Activated naive CD4-positive, alpha-beta T cell treated with anti-CD3 and anti-CD28 coated beads for 36 hours (primary cell): ENCODE measurements at regions not wholly inside any gene's neighbourhood (a gene's known extent, or its start where the extent isn't known, plus 50 kb on each side); places are given as distances from the start of the nearest gene placed in this dataset.
"Not testable (repeated sequence)": the region's sequence is repeated elsewhere in the genome, so short reads cannot be mapped to it uniquely, and the experiment has no call there.

Experiments used
- CTCF ChIA-PET: fragments of 350-600 bp; sonication (Branson Sonifier 250); formaldehyde crosslinking; loops from one replicate; lab custom pipeline; 2021; ENCODE audit warnings: antibody characterized with exemption; lab: Charles Lee
- DNase-seq: peaks from one replicate; pipeline ENCODE4 v3.0.0-alpha.2; 2020
- H3K27ac Mint-ChIP-seq: one replicate; pipeline ENCODE4 v1.8.0; 2021; ENCODE audit warnings: mild to moderate bottlenecking, mixed read lengths
- H3K27me3 Mint-ChIP-seq: one replicate; pipeline ENCODE4 v1.8.0; 2021; ENCODE audit warnings: low read depth, mixed read lengths
- H3K36me3 Mint-ChIP-seq: one replicate; pipeline ENCODE4 v1.8.0; 2021; ENCODE audit warnings: low read depth, mixed read lengths
- H3K4me1 Mint-ChIP-seq: one replicate; pipeline ENCODE4 v1.8.0; 2021; ENCODE audit warnings: low read depth, mixed read lengths
- H3K4me3 Mint-ChIP-seq: one replicate; pipeline ENCODE4 v1.8.0; 2021; ENCODE audit warnings: mild to moderate bottlenecking, moderate library complexity, mixed read lengths
- H3K9me3 Mint-ChIP-seq: one replicate; pipeline ENCODE4 v1.8.0; 2021; ENCODE audit warnings: mixed read lengths
- intact Hi-C: fragments of 100-400 bp; cut with micrococcal nuclease; formaldehyde crosslinking; loops from one replicate; pipeline ENCODE4 v1.15.1; 2023

DNA sequence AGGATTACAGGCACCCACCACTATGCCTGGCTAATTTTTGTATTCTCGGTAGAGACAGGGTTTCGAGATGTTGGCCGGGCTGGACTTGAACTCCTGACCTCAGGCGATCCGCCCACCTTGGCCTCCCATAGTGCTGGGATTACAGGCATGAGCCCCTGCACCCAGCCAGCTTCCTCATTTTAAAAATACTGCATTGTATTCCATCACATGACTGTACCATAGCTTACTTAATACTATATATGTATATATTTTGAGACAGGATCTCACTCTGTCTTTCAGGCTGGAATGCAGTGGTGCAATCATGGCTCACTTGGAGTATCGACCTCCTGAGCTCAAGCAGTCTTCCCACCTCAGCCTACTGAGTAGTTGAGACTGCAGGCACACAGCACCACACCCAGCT lies 459.5 kb upstream of the AMELY start:
- peaks cover 24% of the 10 kb centered on the region for H3K36me3 Mint-ChIP-seq
- H3K4me1 Mint-ChIP-seq, H3K4me3 Mint-ChIP-seq, intact Hi-C loops, H3K27me3 Mint-ChIP-seq, H3K9me3 Mint-ChIP-seq, DNase-seq, CTCF ChIA-PET, H3K27ac Mint-ChIP-seq: not testable (repeated sequence)

DNA sequence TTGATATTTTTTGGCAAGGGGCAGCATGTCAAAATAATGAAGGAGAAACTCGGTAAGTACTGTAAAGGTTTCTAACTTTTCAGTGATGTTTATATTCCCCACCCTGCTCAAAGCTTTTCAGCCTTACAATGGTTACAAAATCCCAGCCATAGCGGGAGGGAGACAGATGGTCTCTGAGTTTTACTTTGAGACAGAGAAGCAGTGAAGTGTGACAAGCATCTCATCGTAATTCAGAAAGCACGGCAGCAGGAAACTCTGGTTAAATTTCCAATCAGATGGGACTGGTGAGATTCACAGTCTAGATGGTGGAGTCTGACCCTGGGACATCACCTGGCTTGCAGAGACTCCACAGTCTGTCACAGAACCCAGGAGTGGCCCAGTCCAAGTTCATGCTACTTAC lies 448.0 kb upstream of the AMELY start:
- no peak for DNase-seq
- no peaks in the 10 kb centered on the region for H3K4me1 Mint-ChIP-seq
- no peak overlapping the region for H3K27ac Mint-ChIP-seq
- H3K27me3 Mint-ChIP-seq, result no peaks in the 10 kb centered on the region
- CTCF ChIA-PET, result no interaction called here
- H3K9me3 Mint-ChIP-seq, result no peaks in the 10 kb centered on the region
- no peak overlapping the region for H3K4me3 Mint-ChIP-seq
- intact Hi-C loops, result no loop called here
- peaks cover 46% of the 10 kb centered on the region for H3K36me3 Mint-ChIP-seq

DNA sequence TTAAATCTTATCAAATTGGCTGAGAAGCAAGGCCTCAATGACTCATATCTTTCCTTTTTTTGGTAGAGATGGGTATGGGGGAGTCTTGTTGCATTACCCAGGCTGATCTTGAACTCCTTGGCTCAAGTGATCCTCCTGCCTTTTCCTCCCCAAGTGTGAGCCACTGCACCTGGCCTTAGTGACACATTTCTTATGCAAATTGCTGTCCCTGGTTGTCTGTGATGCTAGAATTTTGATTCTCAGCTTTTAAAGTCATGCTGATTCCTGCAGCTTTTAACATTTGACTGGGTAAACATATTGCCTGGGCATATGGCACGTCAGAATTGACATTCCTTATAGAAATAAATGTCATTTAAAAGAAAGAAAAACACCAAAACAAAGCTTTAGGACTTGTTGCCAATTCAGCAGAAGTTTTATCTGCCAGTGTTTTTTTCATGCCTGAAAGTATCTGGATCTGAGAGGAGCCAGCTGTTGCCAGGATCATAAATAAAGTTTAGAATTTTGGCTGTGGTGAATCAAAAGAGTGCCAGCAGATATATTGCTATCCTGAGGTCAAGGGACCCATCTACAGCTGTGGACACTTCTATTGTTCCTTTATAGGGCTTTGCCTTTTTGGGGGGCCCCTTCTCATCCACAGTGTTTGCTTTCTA lies 446.7 kb upstream of the AMELY start:
- intact Hi-C loops, result no loop called here
- CTCF ChIA-PET, result interaction anchor here (0.7 kb wide), 1 partner anchor 15 kb away, joined by 3 read pairs; no protein-coding TSS in a partner anchor
- H3K4me3 Mint-ChIP-seq, result no peak overlapping the region
- H3K9me3 Mint-ChIP-seq, result no peaks in the 10 kb centered on the region
- H3K4me1 Mint-ChIP-seq, result no peaks in the 10 kb centered on the region
- peaks cover 44% of the 10 kb centered on the region for H3K36me3 Mint-ChIP-seq
- H3K27ac Mint-ChIP-seq, result peak overlapping the region; percentile 56
- no peaks in the 10 kb centered on the region for H3K27me3 Mint-ChIP-seq
- no peak for DNase-seq

DNA sequence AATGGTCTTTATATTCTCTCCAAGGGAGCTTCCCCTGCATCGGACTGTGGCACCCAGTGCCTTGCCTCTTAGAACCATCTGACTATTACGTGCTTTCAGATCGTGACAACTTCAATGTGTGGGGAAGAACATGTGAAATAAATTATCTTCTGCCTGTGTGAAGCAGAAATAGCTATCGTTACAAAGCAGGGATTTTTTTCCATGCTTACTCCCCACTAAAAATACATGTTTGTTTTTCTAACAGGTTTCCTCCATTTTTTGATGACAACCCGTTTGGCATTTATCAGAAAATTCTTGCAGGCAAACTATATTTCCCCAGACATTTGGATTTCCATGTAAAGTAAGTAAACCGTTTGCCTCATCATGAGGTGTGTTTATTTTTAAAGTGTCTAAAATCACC lies 444.3 kb upstream of the AMELY start:
- H3K27ac Mint-ChIP-seq, intact Hi-C loops, H3K4me3 Mint-ChIP-seq, CTCF ChIA-PET, H3K9me3 Mint-ChIP-seq, H3K27me3 Mint-ChIP-seq, H3K4me1 Mint-ChIP-seq, DNase-seq: not testable (repeated sequence)
- H3K36me3 Mint-ChIP-seq, result peaks cover 40% of the 10 kb centered on the region

DNA sequence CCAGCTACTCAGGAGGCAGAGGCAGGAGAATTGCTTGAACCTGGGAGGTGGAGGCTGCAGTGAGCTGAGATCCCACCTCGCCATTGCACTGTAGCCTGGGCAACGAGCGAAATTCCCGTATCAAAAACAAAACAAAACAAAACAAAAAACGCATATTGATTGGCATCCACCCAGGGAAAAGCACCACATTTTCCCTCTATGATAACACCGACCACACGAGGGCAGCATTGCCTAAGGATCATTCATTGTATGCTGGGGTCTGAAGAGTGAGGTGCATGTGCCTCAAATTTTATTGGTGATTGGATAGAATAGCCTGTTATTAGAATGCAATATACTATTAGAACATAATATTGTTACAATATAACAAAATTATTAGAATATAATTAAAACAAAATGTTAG lies 433.1 kb upstream of the AMELY start:
- H3K27ac Mint-ChIP-seq, result peak overlapping the region; percentile 92
- peak; percentile 64 for DNase-seq
- H3K27me3 Mint-ChIP-seq, result no peaks in the 10 kb centered on the region
- no peak overlapping the region for H3K4me3 Mint-ChIP-seq
- no peaks in the 10 kb centered on the region for H3K9me3 Mint-ChIP-seq
- peaks cover 48% of the 10 kb centered on the region for H3K4me1 Mint-ChIP-seq
- intact Hi-C loops, result loop anchor here (1.0 to 10.0 kb wide), 4 partner anchors 33 to 530 kb away; no protein-coding TSS in a partner anchor
- H3K36me3 Mint-ChIP-seq, result peaks cover 50% of the 10 kb centered on the region
- CTCF ChIA-PET, result interaction anchor here (0.6 to 1.2 kb wide), 2 partner anchors 9 to 80 kb away, joined by 3 read pairs; no protein-coding TSS in a partner anchor

DNA sequence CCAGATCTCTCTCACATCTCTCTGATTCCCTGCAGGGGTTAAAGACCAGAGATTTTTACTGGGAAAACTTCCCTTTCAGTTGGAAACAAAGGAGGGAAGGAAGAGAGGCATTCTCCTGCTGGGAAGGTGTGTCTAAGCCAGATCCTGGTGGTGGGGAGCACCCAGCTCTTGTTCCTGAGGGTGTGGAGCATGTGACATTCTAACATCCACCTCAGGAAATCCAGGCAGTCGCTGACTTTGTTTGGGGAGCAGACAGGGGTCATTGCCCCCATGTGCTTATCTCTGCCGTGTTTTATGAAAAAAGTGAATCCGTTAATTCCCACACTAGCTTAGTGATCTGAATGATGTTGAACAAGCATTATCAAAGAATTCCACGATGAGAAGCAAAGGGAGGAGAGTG lies 431.7 kb upstream of the AMELY start:
- Mint-ChIP-seq H3K27me3 (no peaks in the 10 kb centered on the region), H3K4me1 (peaks cover 59% of the 10 kb centered on the region), H3K36me3 (peaks cover 52% of the 10 kb centered on the region), H3K4me3 (peak overlapping the region; percentile 53), H3K27ac (peak overlapping the region; percentile 92), H3K9me3 (no peaks in the 10 kb centered on the region)
- intact Hi-C loops, result loop anchor here (2.0 to 10.0 kb wide), 3 partner anchors 16 to 472 kb away; no protein-coding TSS in a partner anchor
- CTCF ChIA-PET, result interaction anchor here (1.0 to 1.2 kb wide), 3 partner anchors 8 to 71 kb away, joined by 3 to 4 read pairs (median 3); no protein-coding TSS in a partner anchor
- no peak for DNase-seq

DNA sequence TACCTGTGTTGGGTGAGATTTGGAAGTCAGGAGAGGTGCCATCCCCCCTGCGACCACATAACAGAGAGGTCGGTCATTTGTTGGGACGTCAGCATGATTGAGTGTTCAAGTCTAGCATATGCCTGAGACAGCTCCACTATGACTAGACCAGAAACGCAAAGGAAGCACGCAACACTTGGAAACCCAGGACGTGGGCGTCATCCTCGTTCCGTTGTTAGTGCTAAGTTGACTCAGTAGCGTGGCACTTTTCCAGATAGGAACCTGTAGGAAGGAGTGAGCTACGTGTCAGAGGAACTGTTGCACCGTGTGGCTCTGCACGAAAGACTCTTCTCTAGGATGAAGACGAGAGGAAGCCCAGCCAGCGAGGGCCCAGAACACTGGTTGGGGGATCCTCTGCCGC lies 431.2 kb upstream of the AMELY start:
- intact Hi-C loops, result loop anchor here (2.0 to 10.0 kb wide), 3 partner anchors 16 to 472 kb away; no protein-coding TSS in a partner anchor
- DNase-seq, result peak; percentile 71
- peak overlapping the region; percentile 53 for H3K4me3 Mint-ChIP-seq
- not testable (repeated sequence) for H3K9me3 Mint-ChIP-seq, H3K27me3 Mint-ChIP-seq
- peaks cover 57% of the 10 kb centered on the region for H3K36me3 Mint-ChIP-seq
- peak overlapping the region; percentile 92 for H3K27ac Mint-ChIP-seq
- CTCF ChIA-PET, result interaction anchor here (1.1 kb wide), 1 partner anchor 70 kb away, joined by 4 read pairs; no protein-coding TSS in a partner anchor
- H3K4me1 Mint-ChIP-seq, result peaks cover 64% of the 10 kb centered on the region

DNA sequence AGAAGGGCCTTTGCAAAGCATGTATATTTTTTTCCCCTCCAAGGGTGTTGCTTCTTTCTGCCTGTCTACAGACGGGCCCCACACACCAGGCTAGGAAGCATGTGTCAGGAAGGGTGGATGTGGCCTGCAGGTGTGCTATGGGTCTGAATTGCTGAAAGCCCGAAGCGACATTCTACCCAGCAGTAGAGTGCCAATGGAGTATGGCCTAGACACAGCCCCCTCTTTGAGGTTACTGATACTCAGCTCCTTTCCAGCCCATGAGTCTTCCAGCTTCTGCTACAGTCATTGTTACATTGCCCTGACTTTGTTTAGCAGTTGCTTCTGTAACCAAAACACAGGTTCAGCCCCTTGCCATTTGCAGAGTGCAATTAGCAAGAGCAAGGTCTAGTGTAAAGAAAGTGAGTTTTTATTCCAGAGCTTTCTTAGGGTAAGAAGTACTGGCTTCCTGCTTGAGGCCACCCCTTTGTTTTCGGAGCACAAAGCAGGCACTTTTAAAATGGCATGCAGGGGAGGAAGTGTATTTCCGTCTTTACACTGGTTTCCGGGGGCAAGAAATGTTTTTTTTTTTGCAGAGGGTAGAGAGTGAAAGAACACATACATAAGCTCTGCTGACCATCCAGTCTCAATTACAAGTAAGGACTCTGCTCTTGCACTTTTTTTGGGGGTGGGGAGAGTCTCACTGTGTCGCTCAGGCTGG lies 428.0 kb upstream of the AMELY start:
- H3K27ac Mint-ChIP-seq, result peak overlapping the region; percentile 93
- CTCF ChIA-PET, result no interaction called here
- intact Hi-C loops, result loop anchor here (2.0 to 10.0 kb wide), 3 partner anchors 49 to 475 kb away; no protein-coding TSS in a partner anchor
- peak; percentile 38 for DNase-seq
- no peaks in the 10 kb centered on the region for H3K9me3 Mint-ChIP-seq
- no peaks in the 10 kb centered on the region for H3K27me3 Mint-ChIP-seq
- H3K4me3 Mint-ChIP-seq, result peak overlapping the region; percentile 41
- peaks cover 80% of the 10 kb centered on the region for H3K4me1 Mint-ChIP-seq
- H3K36me3 Mint-ChIP-seq, result peaks cover 61% of the 10 kb centered on the region

DNA sequence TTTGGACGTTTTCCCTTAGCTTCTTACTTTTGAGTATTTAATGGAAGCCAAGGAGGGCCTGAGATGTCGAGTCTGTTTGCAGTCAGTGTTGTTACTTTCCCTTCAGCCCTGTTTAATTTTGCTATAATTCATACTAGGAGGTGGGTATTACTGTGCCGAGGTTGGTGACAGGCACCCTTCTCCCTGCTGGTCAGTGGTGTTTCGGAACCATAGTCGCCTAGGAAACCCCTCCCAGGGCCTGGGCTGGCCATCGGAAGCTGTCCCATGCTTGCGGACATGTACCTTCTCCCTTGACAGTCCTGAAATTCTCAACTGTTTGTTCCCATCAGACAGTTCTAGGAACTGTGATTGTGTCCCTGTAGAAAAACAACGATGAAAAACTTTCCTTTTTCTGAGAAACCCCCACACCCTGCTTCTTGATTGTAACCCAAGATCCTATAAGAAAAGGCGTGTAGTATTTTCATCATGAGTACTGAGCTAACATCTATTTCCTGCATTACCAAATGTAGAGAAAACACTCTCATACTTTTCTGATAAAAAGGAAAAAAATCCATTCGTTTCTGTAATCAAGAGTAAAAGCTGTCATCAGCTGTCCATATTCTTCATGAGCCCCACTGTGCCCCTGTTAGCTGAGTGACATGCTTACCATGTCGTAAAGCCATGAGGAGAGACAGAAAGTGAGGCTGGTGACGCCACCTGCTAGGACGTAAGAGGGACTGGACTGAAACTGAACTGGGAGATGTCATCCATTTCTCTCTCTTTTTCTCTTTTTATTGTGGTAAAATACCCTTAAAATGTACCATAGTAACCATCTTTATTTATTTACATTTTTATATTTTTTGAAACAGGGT lies 424.7 kb upstream of the AMELY start:
- peaks cover 74% of the 10 kb centered on the region for H3K4me1 Mint-ChIP-seq
- H3K27ac Mint-ChIP-seq, result peak overlapping the region; percentile 93
- DNase-seq, result peak; percentile 59
- no peaks in the 10 kb centered on the region for H3K9me3 Mint-ChIP-seq
- CTCF ChIA-PET, result interaction anchor here (1.1 to 1.7 kb wide), 4 partner anchors 8 to 63 kb away, joined by 3 to 6 read pairs (median 4); no protein-coding TSS in a partner anchor
- peak overlapping the region; percentile 55 for H3K4me3 Mint-ChIP-seq
- H3K36me3 Mint-ChIP-seq, result peaks cover 59% of the 10 kb centered on the region
- intact Hi-C loops, result loop anchor here (1.0 to 2.0 kb wide), 2 partner anchors 10 to 63 kb away; no protein-coding TSS in a partner anchor
- no peaks in the 10 kb centered on the region for H3K27me3 Mint-ChIP-seq

DNA sequence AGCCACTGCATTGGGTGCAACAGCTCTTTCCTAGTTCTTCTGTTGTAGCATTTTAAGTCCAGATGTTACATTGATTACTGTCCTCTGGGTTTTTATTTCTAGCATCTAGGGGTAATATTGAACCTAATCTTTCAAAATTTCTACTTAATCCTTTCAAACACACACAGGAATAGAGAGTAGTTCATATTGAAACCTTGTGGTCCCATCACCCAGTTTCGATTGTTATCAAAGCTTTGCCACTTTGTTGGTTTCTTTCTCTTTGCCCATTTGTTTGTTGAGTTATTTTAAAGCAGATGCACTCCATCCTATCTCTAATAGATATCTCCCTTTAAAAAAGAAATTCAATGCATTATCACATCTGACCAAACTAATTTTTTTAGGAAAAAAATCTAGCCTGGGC lies 422.9 kb upstream of the AMELY start:
- DNase-seq, result no peak
- peak overlapping the region; percentile 92 for H3K27ac Mint-ChIP-seq
- H3K27me3 Mint-ChIP-seq, result no peaks in the 10 kb centered on the region
- H3K9me3 Mint-ChIP-seq, result no peaks in the 10 kb centered on the region
- peaks cover 76% of the 10 kb centered on the region for H3K4me1 Mint-ChIP-seq
- intact Hi-C loops, result no loop called here
- peak overlapping the region; percentile 38 for H3K4me3 Mint-ChIP-seq
- H3K36me3 Mint-ChIP-seq, result peaks cover 63% of the 10 kb centered on the region
- CTCF ChIA-PET, result interaction anchor here (0.9 to 1.6 kb wide), 2 partner anchors 11 to 16 kb away, joined by 3 to 6 read pairs; no protein-coding TSS in a partner anchor

DNA sequence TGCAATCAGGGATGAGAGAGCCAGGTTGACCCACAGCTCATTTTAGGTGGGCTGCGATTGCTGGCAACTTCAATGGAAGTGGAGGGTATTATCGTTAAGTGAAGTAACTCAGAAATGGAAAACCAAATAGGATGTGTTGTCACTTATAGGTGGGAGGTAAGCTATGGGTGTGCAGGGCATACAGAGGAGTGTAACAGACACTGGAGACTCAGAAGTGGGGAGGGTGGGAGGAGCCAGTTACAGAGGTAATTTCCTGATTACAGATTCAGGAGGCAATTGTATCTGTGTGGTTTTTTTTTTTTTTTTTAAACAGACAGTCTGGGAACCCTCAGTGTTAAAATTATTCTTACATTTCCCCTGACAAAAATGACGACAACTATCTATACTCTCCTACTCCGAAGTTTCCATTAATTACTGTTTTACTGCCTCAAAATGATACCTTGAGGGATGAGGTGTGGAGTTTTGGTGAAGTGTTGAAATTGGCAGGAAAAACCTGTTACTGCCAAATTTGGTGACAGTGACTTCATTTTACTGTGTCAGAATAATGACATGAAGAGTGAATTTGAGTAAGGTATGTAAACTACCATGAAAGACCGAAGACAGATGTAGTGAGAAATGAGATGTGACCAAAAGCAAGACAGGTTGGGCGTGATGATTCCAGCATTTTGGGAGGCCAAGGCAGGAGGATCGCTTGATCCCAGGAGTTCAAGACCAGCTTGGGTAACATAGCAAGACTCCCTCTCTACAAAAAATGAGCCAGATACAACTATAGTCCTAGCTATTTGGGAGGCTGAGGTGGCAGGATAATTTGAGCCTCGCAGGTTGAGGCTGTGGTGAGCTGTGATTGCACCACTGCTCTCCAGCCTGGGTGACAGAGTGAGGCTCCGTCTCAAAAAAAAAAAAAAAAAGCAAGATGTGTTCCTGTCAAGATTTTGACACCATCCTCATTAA lies 415.0 kb upstream of the AMELY start:
- peaks cover 59% of the 10 kb centered on the region for H3K36me3 Mint-ChIP-seq
- intact Hi-C loops, result loop anchor here (1.0 to 10.0 kb wide), 8 partner anchors 10 to 1011 kb away; no protein-coding TSS in a partner anchor
- no peaks in the 10 kb centered on the region for H3K9me3 Mint-ChIP-seq
- CTCF ChIA-PET, result interaction anchor here (1.1 to 1.4 kb wide), 3 partner anchors 9 to 17 kb away, joined by 3 to 4 read pairs (median 4); no protein-coding TSS in a partner anchor
- H3K4me3 Mint-ChIP-seq, result peak overlapping the region; percentile 70
- H3K4me1 Mint-ChIP-seq, result peaks cover 74% of the 10 kb centered on the region
- DNase-seq, result peak; percentile 78
- no peaks in the 10 kb centered on the region for H3K27me3 Mint-ChIP-seq
- H3K27ac Mint-ChIP-seq, result peak overlapping the region; percentile 100
